Hepatic stellate cell (primary cell): ENCODE measurements at regions not wholly inside any gene's neighbourhood (a gene's known extent, or its start where the extent isn't known, plus 50 kb on each side); places are given as distances from the start of the nearest gene placed in this dataset.
"Not testable (repeated sequence)": the region's sequence is repeated elsewhere in the genome, so short reads cannot be mapped to it uniquely, and the experiment has no call there.

Experiments used
- DNase-seq: peaks from one replicate; pipeline ENCODE4 v3.0.0; 2011; ENCODE audit warnings: low spot score

GRCh38 chr7:46135557-46135956, 214.5 kb upstream of the IGFBP3 start:
- no peak for DNase-seq

DNA sequence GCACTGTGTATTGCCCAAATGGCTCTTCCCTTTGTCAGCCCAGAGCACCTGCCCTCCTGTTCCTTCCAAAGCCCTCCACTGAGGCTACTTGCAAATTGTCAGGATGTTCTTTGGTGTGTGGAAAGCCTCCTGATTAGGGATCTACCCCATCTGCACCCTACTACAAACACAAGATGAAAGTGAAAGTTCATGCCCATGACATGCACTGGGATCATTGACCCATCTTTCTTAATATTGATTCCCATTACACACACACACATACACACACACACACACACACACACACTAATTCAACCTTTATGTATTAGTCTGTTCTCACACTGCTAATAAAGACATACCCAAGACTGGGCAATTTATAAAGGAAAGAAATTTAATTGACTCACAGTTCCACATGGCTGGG, 213.7 kb upstream of the IGFBP3 start:
- DNase-seq = no peak

DNA sequence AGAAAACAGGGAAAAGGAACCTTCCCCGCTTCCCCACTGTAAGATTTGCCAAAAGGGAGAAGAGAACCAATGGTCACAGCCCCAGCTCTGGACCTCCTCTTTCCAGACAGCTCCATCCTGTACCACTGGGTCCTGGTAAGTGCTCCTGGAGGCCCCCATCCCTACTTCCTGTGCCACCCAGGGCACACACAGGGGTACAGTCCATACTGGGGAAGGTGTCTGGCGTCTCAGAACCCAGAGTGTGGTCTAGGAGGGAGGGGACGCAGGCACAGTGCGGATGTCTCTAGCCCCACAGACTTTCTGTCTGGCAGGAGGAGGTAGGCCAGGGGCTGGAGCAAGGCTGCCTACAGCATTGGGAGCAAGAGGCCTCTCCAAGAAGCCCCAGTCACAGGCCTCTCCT, 213.3 kb upstream of the IGFBP3 start:
- DNase-seq = no peak

DNA sequence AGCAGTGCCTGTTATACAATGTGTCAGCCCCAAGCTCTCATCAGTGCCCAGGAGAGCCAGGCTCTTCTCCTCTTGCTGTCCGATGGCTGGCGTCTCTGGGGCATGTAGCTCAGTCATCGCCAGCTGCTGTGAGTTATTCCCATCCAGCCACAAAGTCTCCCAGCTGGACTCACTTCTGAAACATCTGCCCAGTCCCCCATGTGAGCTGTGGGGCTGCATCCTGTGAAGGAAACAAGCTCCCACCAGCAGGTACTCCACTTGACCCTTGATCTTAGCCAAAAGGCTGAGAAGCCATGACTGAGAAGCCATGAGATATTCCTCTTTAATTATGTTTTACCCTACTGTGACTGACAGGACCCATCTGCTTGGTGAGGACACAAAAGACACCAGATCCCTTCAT, 212.7 kb upstream of the IGFBP3 start:
- no peak for DNase-seq

DNA sequence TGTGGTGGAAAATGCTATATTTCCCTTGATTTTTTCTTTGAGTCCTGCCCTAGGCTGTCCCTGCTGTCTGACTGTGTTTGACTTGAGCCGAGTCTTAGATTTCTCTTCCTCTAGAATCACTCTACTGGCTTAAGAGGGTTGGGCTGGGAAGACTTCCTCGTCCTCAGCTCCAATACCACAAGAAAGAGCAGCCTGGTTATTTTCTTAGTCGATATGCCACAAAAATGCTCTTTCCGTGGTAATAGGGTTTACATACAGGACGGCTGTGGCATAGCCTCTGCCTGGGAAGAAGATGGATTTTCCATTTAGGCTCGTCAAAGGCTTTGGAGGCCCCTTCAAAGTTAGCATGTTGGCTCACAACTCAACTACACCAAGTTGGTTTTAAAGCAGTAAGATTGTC, 212.0 kb upstream of the IGFBP3 start:
- no peak for DNase-seq

DNA sequence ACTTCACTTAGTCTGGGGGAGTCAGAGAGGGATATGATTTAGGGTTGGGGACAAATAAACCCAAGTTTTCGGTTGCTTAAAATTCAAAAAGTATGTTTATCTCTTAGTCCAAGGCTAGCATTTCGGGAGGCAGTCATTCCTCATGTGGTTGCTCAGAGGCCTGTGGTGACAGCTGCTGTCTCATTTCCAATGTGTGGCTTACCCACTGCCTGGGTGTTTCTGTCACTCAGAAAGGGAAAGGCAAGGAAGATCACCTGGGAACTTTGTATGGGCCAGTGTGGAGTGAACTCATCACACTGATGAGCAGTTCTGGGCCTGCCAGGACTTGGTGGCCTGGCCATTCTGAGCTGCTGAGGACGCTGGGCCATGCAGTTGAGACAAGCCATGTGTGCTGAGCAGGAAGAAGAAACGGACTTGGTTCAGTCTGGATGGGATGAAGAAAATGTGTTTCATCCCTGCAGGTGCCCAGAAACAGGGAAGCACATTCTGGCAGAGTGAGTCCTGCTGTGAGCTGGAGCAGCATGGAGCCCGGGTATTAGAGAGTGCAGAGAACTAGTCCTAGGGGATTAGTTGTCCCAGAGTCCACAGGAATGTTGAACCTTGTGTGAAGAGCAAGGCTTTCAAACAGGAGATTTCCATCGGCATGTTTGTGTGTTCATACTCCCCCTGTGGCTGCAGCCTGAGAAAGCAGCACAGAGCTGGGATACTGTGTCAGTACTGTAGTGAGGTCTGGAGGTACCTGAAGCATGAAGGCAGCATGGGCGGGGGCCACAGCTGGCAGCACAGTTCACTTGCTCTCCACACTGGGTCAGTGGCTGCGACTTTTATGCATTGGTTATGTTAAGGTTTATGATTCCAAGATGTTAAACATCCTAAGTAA, 211.1 kb upstream of the IGFBP3 start:
- no peak for DNase-seq

DNA sequence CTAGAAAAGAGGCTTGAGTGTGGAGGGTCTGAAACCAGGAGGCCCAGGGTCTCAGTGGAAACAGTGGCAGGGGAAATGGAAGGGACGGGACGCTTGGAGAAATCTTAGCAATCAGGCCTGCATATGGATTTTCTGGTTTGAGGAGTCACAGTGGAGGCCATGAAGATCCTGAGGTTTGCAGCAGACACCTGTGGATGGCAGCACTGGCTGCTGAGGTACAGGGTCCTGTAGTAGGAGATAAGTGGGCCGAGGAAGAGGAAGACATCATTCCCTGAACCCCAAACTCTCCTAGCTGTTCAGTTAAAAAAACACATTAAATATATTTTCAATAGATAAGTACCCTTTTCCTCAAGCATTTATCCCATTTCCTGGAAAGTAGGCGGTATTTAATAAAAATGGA, 208.8 kb upstream of the IGFBP3 start:
- DNase-seq = no peak

GRCh38 chr7:46127814-46128213, 206.7 kb upstream of the IGFBP3 start:
- no peak for DNase-seq

- no peak for DNase-seq
Measured at GRCh38 chr7:46126675-46127300, 205.7 kb upstream of the IGFBP3 start.

DNA sequence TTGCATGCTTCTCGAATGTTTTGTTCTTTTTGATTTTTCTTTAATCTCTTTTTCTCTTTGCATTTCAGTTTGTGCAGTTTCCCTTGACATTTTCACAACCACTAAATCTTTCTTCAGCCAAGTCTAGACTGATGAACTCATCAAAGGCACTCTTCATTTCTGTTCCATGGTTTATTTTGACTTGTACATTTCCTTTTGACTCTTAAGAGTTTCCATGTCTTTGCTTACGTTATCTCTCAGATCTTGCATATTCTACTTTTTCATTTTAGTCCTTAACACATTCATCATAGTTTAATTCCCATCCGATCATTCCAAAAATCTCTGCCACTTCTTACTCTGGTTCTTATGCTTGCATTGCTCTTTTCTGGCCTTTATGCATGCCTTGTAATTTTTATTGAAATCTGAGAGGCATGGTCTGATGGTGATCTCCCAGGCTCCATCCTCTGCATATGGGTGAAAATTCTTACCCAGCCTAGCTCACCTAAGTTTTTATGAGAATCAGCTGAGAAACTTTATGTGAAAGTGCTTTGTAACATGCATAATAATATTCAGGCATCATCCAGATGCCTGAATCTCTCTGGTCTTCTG, 202.8 kb upstream of the IGFBP3 start:
- DNase-seq = no peak

GRCh38 chr7:46115410-46115809, 194.3 kb upstream of the IGFBP3 start:
- DNase-seq = peak; percentile 17

GRCh38 chr7:46109437-46109836, 188.4 kb upstream of the IGFBP3 start:
- DNase-seq = no peak

- no peak for DNase-seq
Measured at GRCh38 chr7:46108272-46108671, 187.2 kb upstream of the IGFBP3 start.

DNA sequence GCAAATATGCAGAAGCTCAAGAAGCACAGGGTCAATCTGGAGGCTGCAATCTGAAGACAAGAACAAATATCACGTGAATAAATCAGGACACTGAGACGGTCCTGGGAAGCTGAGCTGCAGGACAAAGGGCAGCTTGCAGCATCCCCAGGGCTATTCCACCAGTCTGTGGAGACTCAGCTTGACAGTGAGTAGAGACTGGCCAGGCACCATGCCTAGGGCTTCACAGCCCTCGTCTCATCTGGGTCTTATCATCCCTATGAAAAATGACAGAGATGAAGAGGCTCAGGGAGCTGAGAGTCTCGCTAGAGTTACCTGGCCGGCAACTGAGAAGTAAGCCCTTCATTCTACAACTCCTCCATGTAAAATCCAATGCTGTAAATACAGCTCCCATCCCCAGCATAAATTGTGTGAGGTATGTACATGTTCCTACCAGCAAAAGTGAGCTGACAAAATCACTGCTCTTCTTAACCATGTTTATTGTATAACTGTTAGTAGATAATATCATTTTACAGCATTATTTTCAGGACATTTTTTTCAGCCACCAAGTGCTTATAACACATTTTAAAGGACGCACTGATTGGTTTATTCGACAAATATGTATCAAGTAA, 186.6 kb upstream of the IGFBP3 start:
- no peak for DNase-seq

- no peak for DNase-seq
Measured at GRCh38 chr7:46100521-46100920, 179.4 kb upstream of the IGFBP3 start.

DNA sequence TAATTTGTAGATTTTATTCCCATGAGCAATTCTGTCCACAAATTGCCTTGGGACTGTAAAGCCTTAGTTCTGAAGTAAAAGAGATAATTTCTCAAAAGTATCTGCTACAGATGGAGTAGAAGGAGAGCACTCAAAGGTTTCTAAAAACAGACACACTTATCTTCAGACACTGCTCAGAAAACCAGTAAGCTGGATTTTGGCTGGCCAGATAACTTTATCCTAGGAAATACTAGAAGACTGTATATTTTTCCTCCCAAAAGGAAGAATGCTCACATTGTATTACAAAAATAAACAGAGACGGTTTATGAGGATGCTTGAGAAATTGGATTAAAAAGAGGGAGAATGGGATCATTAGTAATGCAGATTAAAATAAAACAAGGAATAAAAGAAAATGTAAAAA, 178.0 kb upstream of the IGFBP3 start:
- no peak for DNase-seq

- DNase-seq = no peak
Measured at GRCh38 chr7:46091071-46091470, 170.0 kb upstream of the IGFBP3 start.

GRCh38 chr7:46089281-46089680, 168.2 kb upstream of the IGFBP3 start:
- no peak for DNase-seq

DNA sequence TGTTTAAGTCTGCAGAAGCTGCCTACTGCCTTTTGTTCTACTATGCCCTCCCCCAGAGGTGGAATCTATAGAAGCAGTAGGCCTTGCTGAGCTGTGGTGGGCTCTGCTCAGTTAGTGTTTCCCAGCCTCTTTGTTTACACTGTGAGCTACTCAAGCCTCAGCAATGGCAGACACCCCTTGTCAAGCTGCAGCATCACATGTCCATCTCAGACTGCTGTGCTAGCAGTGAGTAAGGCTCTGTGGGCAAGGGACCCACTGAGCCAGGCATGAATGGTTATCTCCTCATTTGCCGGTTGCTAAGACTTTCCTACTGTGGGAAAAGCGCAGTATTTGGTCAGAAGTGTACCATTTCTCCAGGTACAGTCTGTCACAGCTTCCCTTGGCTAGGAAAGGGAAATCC, 167.4 kb upstream of the IGFBP3 start:
- not testable (repeated sequence) for DNase-seq

- DNase-seq = no peak
Measured at GRCh38 chr7:46080595-46081159, 159.6 kb upstream of the IGFBP3 start.

DNA sequence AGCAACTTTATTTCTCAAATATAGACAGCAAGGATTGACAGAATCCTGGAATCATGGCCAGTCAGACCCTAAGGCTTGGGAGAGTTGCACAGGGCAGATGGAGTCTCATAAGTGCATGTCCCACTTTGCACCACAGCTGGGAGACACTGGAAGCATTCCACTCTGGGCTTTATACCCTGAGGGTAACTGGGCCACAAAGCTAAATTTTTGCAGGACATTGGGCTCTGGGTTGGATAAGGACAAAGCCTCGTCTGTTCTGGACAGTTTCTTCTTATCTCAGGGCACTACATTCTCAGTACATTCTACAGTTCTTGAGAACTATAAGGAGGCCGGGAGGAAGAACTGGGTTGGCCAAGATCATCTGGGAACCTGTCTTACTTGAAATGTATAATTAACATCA, 158.3 kb upstream of the IGFBP3 start:
- DNase-seq = no peak

- DNase-seq = no peak
Measured at GRCh38 chr7:46076527-46076926, 155.5 kb upstream of the IGFBP3 start.

DNA sequence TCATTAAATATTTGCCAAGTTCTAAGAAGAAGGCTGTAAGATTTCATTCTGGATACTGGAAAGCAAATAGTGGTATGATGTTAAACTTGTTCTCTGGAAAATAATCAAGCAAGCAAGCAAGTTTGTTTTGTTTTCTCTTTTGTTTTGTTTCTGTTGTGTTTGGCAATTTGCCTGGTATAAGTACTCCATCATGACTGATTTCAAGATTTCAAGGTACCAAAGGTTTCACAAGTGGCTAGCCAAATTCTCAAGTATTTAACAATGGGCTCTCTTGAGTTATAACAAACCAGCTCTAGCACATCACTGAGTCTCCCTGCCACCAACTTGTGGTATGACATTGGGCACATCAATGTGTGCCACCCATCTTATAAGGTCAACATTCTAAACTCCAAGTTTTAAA, 151.7 kb upstream of the IGFBP3 start:
- DNase-seq = no peak
